Thyroid gland (tissue), 4 donors: ENCODE measurements at regions not wholly inside any gene's neighbourhood (a gene's known extent, or its start where the extent isn't known, plus 50 kb on each side); places are given as distances from the start of the nearest gene placed in this dataset.

Experiments
- DNase-seq, 2 donors: peaks; one replicate each; pipeline ENCODE4 v3.0.0-alpha.2; 2019
- H3K27ac ChIP-seq, 3 donors: fragments of 200-600 bp; sonication (generic); 1 replicate in 2 of 3; 2 replicates in 1 of 3; pipeline ENCODE4 v1.5.1; 2016 to 2019; ENCODE audit warnings: mild to moderate bottlenecking in 1 of 3, moderate library complexity in 1 of 3
- H3K27me3 ChIP-seq: fragments of 200-600 bp; sonication (generic); one replicate; pipeline ENCODE4 v1.5.1; 2019
- H3K36me3 ChIP-seq, 2 donors: fragments of 200-600 bp; sonication (generic); one replicate each; pipeline ENCODE4 v1.5.1; 2016 to 2019
- H3K4me1 ChIP-seq, 2 donors: fragments of 200-600 bp; sonication (generic); one replicate each; pipeline ENCODE4 v1.5.1; 2017 to 2019
- H3K4me3 ChIP-seq, 3 donors: fragments of 200-600 bp; sonication (generic); replicated peaks in 1 of 3; 1 replicate in 2 of 3; 2 replicates in 1 of 3; pipeline ENCODE4 v1.5.1; 2016; ENCODE audit warnings: mild to moderate bottlenecking in 1 of 3
- H3K9me3 ChIP-seq: fragments of 200-600 bp; sonication (generic); one replicate; pipeline ENCODE4 v1.5.1; 2017
- CTCF ChIP-seq, 6 experiments: fragments of 200-600 bp in 3 of 6; fragments of 450-650 bp in 3 of 6; sonication (generic) in 3 of 6; IDR thresholded peaks; one replicate each; pipeline ENCODE4 v1.5.1; 2016 to 2019; ENCODE audit warnings: antibody characterized with exemption in 6 of 6, mild to moderate bottlenecking in 2 of 6, inconsistent platforms in 1 of 6, moderate library complexity in 1 of 6
- POLR2A ChIP-seq, 2 donors: fragments of 450-650 bp; IDR thresholded peaks; one replicate each; pipeline ENCODE4 v1.6.1; 2017; ENCODE audit warnings: antibody characterized with exemption in 2 of 2, mild to moderate bottlenecking in 2 of 2, moderate library complexity in 1 of 2
- WGBS, 2 donors: methylation state at CpG; one replicate each; pipeline ENCODE4 v1.1.5; 2017; 5-methylcytosine and 5-hydroxymethylcytosine counted together
- intact Hi-C: fragments of 100-400 bp; cut with DNase I; formaldehyde crosslinking; loops from one replicate; pipeline ENCODE4 v1.15.1; 2023

- Histone ChIP-seq H3K9me3 (no peaks in the 10 kb centered on the region), H3K36me3 (no peaks in the 10 kb centered on the region), H3K27me3 (no peaks in the 10 kb centered on the region), H3K27ac (no peak overlapping the region), H3K4me3 (no peak overlapping the region), H3K4me1 (no peaks in the 10 kb centered on the region)
- TF ChIP-seq POLR2A (IDR thresholded peaks at IDR 0.05) = no peak
- TF ChIP-seq CTCF (IDR thresholded peaks at IDR 0.05) = no peak
- WGBS, 2 donors = 57 to 61% methylated on average over 2 of the region's 2 CpGs
- intact Hi-C loops = no loop called here
- no peak for DNase-seq
These were observed 1441.6 kb upstream of the PCDH7 start for GRCh38 chr4:29278585-29278984.

GRCh38 chr4:29289118-29289517 is 1431.1 kb upstream of the PCDH7 start:
- no peak overlapping the region for H3K27ac ChIP-seq
- intact Hi-C loops = no loop called here
- TF ChIP-seq POLR2A (IDR thresholded peaks at IDR 0.05) = no peak
- no peak for TF ChIP-seq CTCF (IDR thresholded peaks at IDR 0.05)
- no peaks in the 10 kb centered on the region for H3K27me3 ChIP-seq
- H3K4me3 ChIP-seq = no peak overlapping the region
- H3K36me3 ChIP-seq = no peaks in the 10 kb centered on the region
- no peaks in the 10 kb centered on the region for H3K9me3 ChIP-seq
- 86 to 89% methylated on average over 1 of the region's 1 CpG for WGBS, 2 donors
- H3K4me1 ChIP-seq = no peaks in the 10 kb centered on the region
- DNase-seq = no peak

GRCh38 chr4:29295280-29295679 is 1424.9 kb upstream of the PCDH7 start:
- no peak for TF ChIP-seq CTCF (IDR thresholded peaks at IDR 0.05)
- no peak for TF ChIP-seq POLR2A (IDR thresholded peaks at IDR 0.05)
- no peaks in the 10 kb centered on the region for H3K27me3 ChIP-seq
- H3K4me3 ChIP-seq = no peak overlapping the region
- no peak for DNase-seq
- no peak overlapping the region for H3K27ac ChIP-seq
- no peaks in the 10 kb centered on the region for H3K9me3 ChIP-seq
- no peaks in the 10 kb centered on the region for H3K36me3 ChIP-seq
- H3K4me1 ChIP-seq = no peaks in the 10 kb centered on the region
- intact Hi-C loops = no loop called here

- Histone ChIP-seq H3K27ac (no peak overlapping the region), H3K27me3 (no peaks in the 10 kb centered on the region), H3K9me3 (no peaks in the 10 kb centered on the region), H3K4me1 (no peaks in the 10 kb centered on the region), H3K36me3 (no peaks in the 10 kb centered on the region), H3K4me3 (no peak overlapping the region)
- TF ChIP-seq POLR2A (IDR thresholded peaks at IDR 0.05) = no peak
- no peak for TF ChIP-seq CTCF (IDR thresholded peaks at IDR 0.05)
- intact Hi-C loops = no loop called here
- no peak for DNase-seq
- 89 to 94% methylated on average over 3 of the region's 3 CpGs for WGBS, 2 donors
These were observed 1415.6 kb upstream of the PCDH7 start for GRCh38 chr4:29304595-29304994.

- intact Hi-C loops = no loop called here
- Histone ChIP-seq H3K27ac (no peak overlapping the region), H3K27me3 (no peaks in the 10 kb centered on the region), H3K4me1 (no peaks in the 10 kb centered on the region), H3K9me3 (no peaks in the 10 kb centered on the region), H3K36me3 (no peaks in the 10 kb centered on the region), H3K4me3 (no peak overlapping the region)
- DNase-seq = no peak
- TF ChIP-seq POLR2A (IDR thresholded peaks at IDR 0.05) (no peak), CTCF (IDR thresholded peaks at IDR 0.05) (no peak)
These were observed 1412.9 kb upstream of the PCDH7 start for GRCh38 chr4:29307256-29307655.
